Keratinocyte (primary cell): ENCODE measurements at regions not wholly inside any gene's neighbourhood (a gene's known extent, or its start where the extent isn't known, plus 50 kb on each side); places are given as distances from the start of the nearest gene placed in this dataset.

Experiments
- DNase-seq: peaks from one replicate; pipeline ENCODE4 v3.0.0-alpha.2; 2011; ENCODE audit warnings: low read depth, missing footprints, low spot score
- FAIRE-seq: peaks from 2 replicates; lab custom pipeline; 2011; peaks lifted over from hg19 to GRCh38; lab: Jason Lieb, UNC
- H2AFZ ChIP-seq: 2 replicates; pipeline ENCODE4 v1.6.0; 2012; ENCODE audit warnings: low read length, control low read depth, inconsistent platforms; ENCODE audit not compliant: control insufficient read depth
- H3K27ac ChIP-seq: 2 replicates; pipeline ENCODE4 v1.5.1; 2011; ENCODE audit warnings: low read length; ENCODE audit not compliant: control insufficient read depth, insufficient read depth
- H3K27me3 ChIP-seq: 3 replicates; pipeline ENCODE4 v1.6.0; 2011; ENCODE audit warnings: low read length; ENCODE audit not compliant: control insufficient read depth, insufficient read depth; ENCODE audit errors: extremely low read depth
- H3K36me3 ChIP-seq, 2 experiments: 2 replicates in 1 of 2; 3 replicates in 1 of 2; pipeline ENCODE4 v1.5.1; 2011; ENCODE audit warnings: low read length in 2 of 2, mild to moderate bottlenecking in 1 of 2; ENCODE audit not compliant: control insufficient read depth in 2 of 2, insufficient read depth in 2 of 2; ENCODE audit errors: extremely low read depth in 1 of 2
- H3K4me1 ChIP-seq: 3 replicates; pipeline ENCODE4 v1.5.1; 2011; ENCODE audit warnings: low read length; ENCODE audit not compliant: control insufficient read depth, insufficient read depth; ENCODE audit errors: extremely low read depth
- H3K4me2 ChIP-seq: 3 replicates; pipeline ENCODE4 v1.6.0; 2011; ENCODE audit warnings: low read depth, low read length; ENCODE audit not compliant: control insufficient read depth, insufficient read depth; ENCODE audit errors: extremely low read depth
- H3K4me3 ChIP-seq, 3 experiments: fragments of 200-600 bp in 1 of 3; sonication (generic) in 1 of 3; 2 replicates in 2 of 3; 3 replicates in 1 of 3; pipeline ENCODE4 v1.5.1; 2011 to 2016; ENCODE audit warnings: low read length in 3 of 3, mild to moderate bottlenecking in 3 of 3, control low read depth in 2 of 3, inconsistent platforms in 1 of 3, low read depth in 1 of 3, mixed read lengths in 1 of 3, mixed run types in 1 of 3, moderate library complexity in 1 of 3; ENCODE audit not compliant: control insufficient read depth in 2 of 3, insufficient read depth in 2 of 3; ENCODE audit errors: extremely low read depth in 1 of 3
- H3K79me2 ChIP-seq: 2 replicates; pipeline ENCODE4 v1.6.0; 2012; ENCODE audit warnings: low read length; ENCODE audit not compliant: control insufficient read depth, insufficient read depth
- H3K9ac ChIP-seq: 3 replicates; pipeline ENCODE4 v1.6.0; 2011; ENCODE audit warnings: low read length; ENCODE audit not compliant: control insufficient read depth, insufficient read depth; ENCODE audit errors: extremely low read depth
- H3K9me1 ChIP-seq: 3 replicates; pipeline ENCODE4 v1.6.0; 2011; ENCODE audit warnings: low read length; ENCODE audit not compliant: control insufficient read depth, insufficient read depth; ENCODE audit errors: extremely low read depth
- H3K9me3 ChIP-seq: 2 replicates; pipeline ENCODE4 v1.5.1; 2012; ENCODE audit warnings: low read depth, low read length; ENCODE audit not compliant: control insufficient read depth
- H4K20me1 ChIP-seq: 3 replicates; pipeline ENCODE4 v1.6.0; 2011; ENCODE audit warnings: low read length; ENCODE audit not compliant: control insufficient read depth, insufficient read depth; ENCODE audit errors: extremely low read depth
- EZH2 ChIP-seq: IDR thresholded peaks from one replicate; pipeline ENCODE4 v1.6.1; 2012; ENCODE audit warnings: inconsistent platforms, mild to moderate bottlenecking, low read length, moderate library complexity
- dilution Hi-C: fragments of 300-500 bp; cut with MboI; formaldehyde crosslinking; loops from one replicate; pipeline ENCODE4 v1.7.0; 2020; ENCODE audit warnings: low sequenced_read_pairs; ENCODE audit not compliant: extremely low pct_ligation_motif_present
- TF ChIP-seq, protein P1 (sequence below), 3 experiments: IDR thresholded peaks in 1 of 3; conservative IDR thresholded peaks in 1 of 3; optimal IDR thresholded peaks in 1 of 3; 2 replicates in 2 of 3; 3 replicates in 1 of 3; pipeline versions ENCODE3 to v1.5.1; 2011; ENCODE audit warnings: low read length in 3 of 3, mild to moderate bottlenecking in 3 of 3, moderate library complexity in 2 of 3, control low read depth in 1 of 3, inconsistent platforms in 1 of 3; ENCODE audit not compliant: insufficient read depth in 2 of 3; ENCODE audit errors: extremely low read depth in 1 of 3

DNA sequence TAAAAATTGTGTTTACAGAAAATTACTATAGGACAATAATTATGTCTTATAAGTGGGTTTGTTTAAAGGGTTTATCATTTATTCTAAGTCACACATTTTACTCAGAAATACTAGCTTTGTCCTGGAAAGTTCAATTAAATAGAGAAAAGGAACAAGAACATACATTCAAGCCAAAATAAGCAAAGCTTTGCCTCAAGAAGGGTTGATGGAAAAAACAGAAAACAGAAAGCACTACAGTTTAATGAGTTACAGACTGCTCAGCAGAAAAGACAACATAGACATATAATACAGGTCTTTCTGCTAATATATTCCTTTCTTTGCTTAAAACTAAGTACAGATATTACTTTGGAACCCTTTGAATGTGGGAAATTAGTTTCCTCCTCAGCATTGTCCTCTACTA, 703.0 kb upstream of the LRFN5 start:
- Histone ChIP-seq H3K4me1 (no peaks in the 10 kb centered on the region), H3K36me3 (no peaks in the 10 kb centered on the region), H3K79me2 (no peaks in the 10 kb centered on the region), H3K27me3 (no peaks in the 10 kb centered on the region), H2AFZ (no peak overlapping the region), H3K27ac (no peak overlapping the region), H3K9ac (no peak overlapping the region), H4K20me1 (no peaks in the 10 kb centered on the region), H3K4me3 (no peak overlapping the region), H3K9me1 (no peaks in the 10 kb centered on the region), H3K4me2 (no peak overlapping the region), H3K9me3 (peaks cover 2% of the 10 kb centered on the region)
- no peak for DNase-seq
- FAIRE-seq = no peak
- dilution Hi-C loops = no loop called here
- no peak for TF ChIP-seq EZH2
- TF ChIP-seq, protein P1, sequence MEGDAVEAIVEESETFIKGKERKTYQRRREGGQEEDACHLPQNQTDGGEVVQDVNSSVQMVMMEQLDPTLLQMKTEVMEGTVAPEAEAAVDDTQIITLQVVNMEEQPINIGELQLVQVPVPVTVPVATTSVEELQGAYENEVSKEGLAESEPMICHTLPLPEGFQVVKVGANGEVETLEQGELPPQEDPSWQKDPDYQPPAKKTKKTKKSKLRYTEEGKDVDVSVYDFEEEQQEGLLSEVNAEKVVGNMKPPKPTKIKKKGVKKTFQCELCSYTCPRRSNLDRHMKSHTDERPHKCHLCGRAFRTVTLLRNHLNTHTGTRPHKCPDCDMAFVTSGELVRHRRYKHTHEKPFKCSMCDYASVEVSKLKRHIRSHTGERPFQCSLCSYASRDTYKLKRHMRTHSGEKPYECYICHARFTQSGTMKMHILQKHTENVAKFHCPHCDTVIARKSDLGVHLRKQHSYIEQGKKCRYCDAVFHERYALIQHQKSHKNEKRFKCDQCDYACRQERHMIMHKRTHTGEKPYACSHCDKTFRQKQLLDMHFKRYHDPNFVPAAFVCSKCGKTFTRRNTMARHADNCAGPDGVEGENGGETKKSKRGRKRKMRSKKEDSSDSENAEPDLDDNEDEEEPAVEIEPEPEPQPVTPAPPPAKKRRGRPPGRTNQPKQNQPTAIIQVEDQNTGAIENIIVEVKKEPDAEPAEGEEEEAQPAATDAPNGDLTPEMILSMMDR (optimal IDR thresholded peaks at IDR 0.05 in 1 of 3, IDR thresholded peaks at IDR 0.05 in 1 of 3, conservative IDR thresholded peaks at IDR 0.05 in 1 of 3; ENCODE audit: extremely low read depth in 1 of 3, insufficient read depth in 2 of 3, low read length in 3 of 3) = no peak

- Histone ChIP-seq H3K27me3 (no peaks in the 10 kb centered on the region), H3K9me3 (peaks cover 2% of the 10 kb centered on the region), H3K9ac (no peak overlapping the region), H3K79me2 (no peaks in the 10 kb centered on the region), H3K4me1 (no peaks in the 10 kb centered on the region), H3K27ac (no peak overlapping the region), H3K36me3 (no peaks in the 10 kb centered on the region), H4K20me1 (no peaks in the 10 kb centered on the region), H3K9me1 (no peaks in the 10 kb centered on the region), H3K4me2 (no peak overlapping the region), H3K4me3 (no peak overlapping the region), H2AFZ (no peak overlapping the region)
- FAIRE-seq = no peak
- TF ChIP-seq EZH2 = no peak
- TF ChIP-seq, protein P1 (optimal IDR thresholded peaks at IDR 0.05 in 1 of 3, IDR thresholded peaks at IDR 0.05 in 1 of 3, conservative IDR thresholded peaks at IDR 0.05 in 1 of 3; ENCODE audit: extremely low read depth in 1 of 3, insufficient read depth in 2 of 3, low read length in 3 of 3) = no peak
- no peak for DNase-seq
- dilution Hi-C loops = no loop called here
These were observed 707.2 kb upstream of the LRFN5 start for GRCh38 chr14:40899435-40899834.
